Subcutaneous abdominal adipose tissue (tissue), 5 donors: ENCODE measurements at regions not wholly inside any gene's neighbourhood (a gene's known extent, or its start where the extent isn't known, plus 50 kb on each side); places are given as distances from the start of the nearest gene placed in this dataset.

ENCODE experiments used
- H3K27ac ChIP-seq: one replicate; pipeline ENCODE4 v1.7.0; 2013; ENCODE audit warnings: low read depth, mild to moderate bottlenecking, inconsistent platforms, low read length, moderate library complexity
- H3K27me3 ChIP-seq, 5 donors: one replicate each; pipeline ENCODE4 v1.7.0; 2013; ENCODE audit warnings: low read length in 5 of 5, inconsistent platforms in 1 of 5; ENCODE audit not compliant: control insufficient read depth in 5 of 5, insufficient read depth in 4 of 5
- H3K36me3 ChIP-seq, 5 donors: one replicate each; pipeline ENCODE4 v1.7.0; 2013; ENCODE audit warnings: low read length in 5 of 5; ENCODE audit not compliant: control insufficient read depth in 5 of 5, insufficient read depth in 5 of 5
- H3K4me1 ChIP-seq, 5 donors: one replicate each; pipeline ENCODE4 v1.7.0; 2013; ENCODE audit warnings: low read length in 5 of 5, mild to moderate bottlenecking in 3 of 5, moderate library complexity in 1 of 5; ENCODE audit not compliant: control insufficient read depth in 5 of 5, insufficient read depth in 5 of 5
- H3K4me3 ChIP-seq, 5 donors: one replicate each; pipeline ENCODE4 v1.7.0; 2013; ENCODE audit warnings: low read length in 5 of 5, low read depth in 1 of 5
- H3K9ac ChIP-seq, 5 donors: one replicate each; pipeline ENCODE4 v1.7.0; 2013; ENCODE audit warnings: low read length in 5 of 5, mild to moderate bottlenecking in 4 of 5, moderate library complexity in 3 of 5
- H3K9me3 ChIP-seq, 5 donors: one replicate each; pipeline ENCODE4 v1.7.0; 2013; ENCODE audit warnings: low read length in 5 of 5; ENCODE audit not compliant: control insufficient read depth in 5 of 5
- donor health status: healthy.
- donor health status: healthy.
- donor health status: healthy.
- donor health status: healthy.
- donor health status: healthy.

DNA sequence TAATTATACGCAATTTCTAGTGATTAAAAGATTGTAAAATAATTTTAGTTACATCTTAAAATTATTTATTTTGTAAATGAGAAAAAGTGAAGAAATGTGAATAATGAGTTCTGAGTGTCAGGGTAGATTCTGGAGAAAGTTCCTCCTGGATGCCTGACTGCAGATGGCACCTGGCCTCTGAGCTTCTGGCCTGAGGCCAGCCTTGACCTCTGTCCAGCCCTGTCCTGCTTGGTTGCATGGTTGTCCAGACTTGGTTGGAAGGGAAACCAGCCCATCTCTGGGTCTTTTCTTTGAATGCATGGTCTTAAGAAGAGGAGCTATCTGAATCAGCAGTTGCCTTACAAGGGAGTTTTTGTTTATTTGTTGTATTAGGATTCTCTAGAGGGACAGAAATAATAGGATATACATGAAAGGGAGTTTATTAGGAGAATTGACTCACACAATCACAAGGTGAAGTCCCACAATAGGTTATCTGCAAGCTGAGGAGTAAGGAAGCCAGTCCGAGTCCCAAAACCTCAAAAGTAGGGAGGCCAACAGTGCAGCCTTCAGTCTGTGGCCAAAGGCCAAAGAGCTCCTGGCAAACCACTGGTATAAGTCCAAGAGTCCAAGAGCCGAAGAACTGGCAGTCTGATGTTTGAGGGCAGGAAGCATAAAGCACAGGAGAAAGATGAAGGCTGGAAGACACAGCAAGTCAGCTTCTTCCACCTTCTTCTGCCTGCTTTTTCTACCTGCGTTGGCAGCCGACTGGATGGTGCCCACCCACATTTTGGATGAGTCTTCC, 385.8 kb downstream of the ZNF536 start:
- Histone ChIP-seq H3K9me3 (no peaks in the 10 kb centered on the region), H3K4me1 (peaks cover 0 to 4% (median 0%) of the 10 kb centered on the region in 5 donors), H3K4me3 (no peak overlapping the region), H3K27ac (no peak overlapping the region), H3K27me3 (peaks cover 0 to 2% (median 0%) of the 10 kb centered on the region in 5 donors), H3K36me3 (no peaks in the 10 kb centered on the region), H3K9ac (no peak overlapping the region)

GRCh38 chr19:30757104-30757836, 385.1 kb downstream of the ZNF536 start:
- Histone ChIP-seq H3K27me3 (peaks cover 0 to 4% (median 0%) of the 10 kb centered on the region in 5 donors), H3K9ac (no peak overlapping the region), H3K9me3 (no peaks in the 10 kb centered on the region), H3K36me3 (no peaks in the 10 kb centered on the region), H3K4me3 (no peak overlapping the region), H3K27ac (no peak overlapping the region), H3K4me1 (no peaks in the 10 kb centered on the region)

DNA sequence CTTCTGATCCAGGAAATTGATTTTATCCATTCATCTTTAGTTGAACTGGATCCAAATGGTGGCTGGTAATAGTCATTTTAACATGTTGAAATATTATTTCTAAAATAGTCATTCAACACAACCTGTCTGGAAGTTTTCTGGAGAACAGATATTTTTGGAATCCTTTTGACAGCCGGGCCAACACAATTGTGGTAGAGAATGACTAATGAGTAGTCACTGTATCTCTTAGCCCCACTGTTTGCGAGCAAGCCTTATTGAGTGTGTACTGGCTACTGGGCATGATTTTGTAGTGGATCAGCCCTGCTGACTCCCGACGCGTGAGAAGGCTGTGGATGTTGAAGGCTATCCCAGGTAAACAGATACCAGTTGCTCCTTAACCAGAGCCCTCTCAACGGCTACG, 383.4 kb downstream of the ZNF536 start:
- H3K9ac ChIP-seq, result no peak overlapping the region
- H3K36me3 ChIP-seq, result no peaks in the 10 kb centered on the region
- no peaks in the 10 kb centered on the region for H3K4me1 ChIP-seq
- H3K9me3 ChIP-seq, result peaks cover 0 to 7% (median 5%) of the 10 kb centered on the region in 5 donors
- no peak overlapping the region for H3K4me3 ChIP-seq
- peaks cover 0 to 4% (median 0%) of the 10 kb centered on the region in 5 donors for H3K27me3 ChIP-seq
- no peak overlapping the region for H3K27ac ChIP-seq

GRCh38 chr19:30754162-30754561, 382.0 kb downstream of the ZNF536 start:
- H3K9ac ChIP-seq, result no peak overlapping the region
- no peak overlapping the region for H3K4me3 ChIP-seq
- no peaks in the 10 kb centered on the region for H3K4me1 ChIP-seq
- no peak overlapping the region for H3K27ac ChIP-seq
- H3K27me3 ChIP-seq, result peaks cover 0 to 4% (median 0%) of the 10 kb centered on the region in 5 donors
- H3K9me3 ChIP-seq, result peaks cover 0 to 21% (median 15%) of the 10 kb centered on the region in 5 donors
- H3K36me3 ChIP-seq, result no peaks in the 10 kb centered on the region

- Histone ChIP-seq H3K9ac (no peak overlapping the region), H3K9me3 (peaks cover 0 to 23% (median 16%) of the 10 kb centered on the region in 5 donors), H3K4me3 (no peak overlapping the region), H3K27me3 (peaks cover 0 to 4% (median 0%) of the 10 kb centered on the region in 5 donors), H3K36me3 (no peaks in the 10 kb centered on the region), H3K4me1 (no peaks in the 10 kb centered on the region), H3K27ac (no peak overlapping the region)
These were observed 380.7 kb downstream of the ZNF536 start for GRCh38 chr19:30752876-30753275.

GRCh38 chr19:30752201-30752600, 380.0 kb downstream of the ZNF536 start:
- Histone ChIP-seq H3K4me1 (no peaks in the 10 kb centered on the region), H3K4me3 (no peak overlapping the region), H3K27me3 (peaks cover 0 to 7% (median 0%) of the 10 kb centered on the region in 5 donors), H3K9ac (no peak overlapping the region), H3K36me3 (no peaks in the 10 kb centered on the region), H3K27ac (no peak overlapping the region), H3K9me3 (peaks cover 0 to 23% (median 16%) of the 10 kb centered on the region in 5 donors)

- Histone ChIP-seq H3K27me3 (peaks cover 7 to 23% (median 14%) of the 10 kb centered on the region in 5 donors), H3K9me3 (peaks cover 0 to 15% (median 13%) of the 10 kb centered on the region in 5 donors), H3K27ac (no peak overlapping the region), H3K4me3 (no peak overlapping the region), H3K9ac (no peak overlapping the region), H3K4me1 (peaks cover 0 to 8% (median 3%) of the 10 kb centered on the region in 5 donors), H3K36me3 (no peaks in the 10 kb centered on the region)
These were observed 373.3 kb downstream of the ZNF536 start for GRCh38 chr19:30745476-30745985.

GRCh38 chr19:30744741-30745475, 372.7 kb downstream of the ZNF536 start:
- Histone ChIP-seq H3K9me3 (peaks cover 0 to 9% (median 7%) of the 10 kb centered on the region in 5 donors), H3K4me1 (peaks cover 0 to 8% (median 3%) of the 10 kb centered on the region in 5 donors), H3K27me3 (peaks cover 11 to 23% (median 15%) of the 10 kb centered on the region in 5 donors), H3K9ac (no peak overlapping the region), H3K27ac (no peak overlapping the region), H3K4me3 (no peak overlapping the region), H3K36me3 (no peaks in the 10 kb centered on the region)

DNA sequence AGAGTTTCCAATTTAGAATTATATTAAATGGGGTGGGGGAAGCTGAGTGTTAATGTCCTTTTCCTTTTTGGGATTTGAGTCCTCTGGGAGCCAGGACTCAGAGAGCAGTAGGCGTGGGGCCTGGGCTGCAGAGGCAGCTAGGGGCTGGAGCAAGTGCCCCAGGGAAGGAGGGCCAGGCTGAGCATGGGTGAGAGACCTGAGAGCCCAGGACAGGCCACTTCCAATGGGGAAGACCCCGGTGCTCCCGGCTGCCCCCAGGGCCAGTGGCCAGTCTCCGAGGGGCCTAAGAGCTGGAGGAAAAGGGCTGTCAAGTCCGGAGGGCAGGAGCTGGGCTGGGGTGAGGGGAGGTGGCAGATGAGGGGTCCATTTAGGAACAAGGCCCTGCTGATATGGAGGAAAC, 371.5 kb downstream of the ZNF536 start:
- Histone ChIP-seq H3K27ac (no peak overlapping the region), H3K27me3 (peaks cover 14 to 23% (median 16%) of the 10 kb centered on the region in 5 donors), H3K4me1 (peaks cover 0 to 8% (median 3%) of the 10 kb centered on the region in 5 donors), H3K9ac (no peak overlapping the region), H3K36me3 (no peaks in the 10 kb centered on the region), H3K4me3 (no peak overlapping the region), H3K9me3 (no peaks in the 10 kb centered on the region)
